CD4-positive, alpha-beta memory T cell (primary cell): ENCODE measurements at regions not wholly inside any gene's neighbourhood (a gene's known extent, or its start where the extent isn't known, plus 50 kb on each side); places are given as distances from the start of the nearest gene placed in this dataset.

Source experiments
- CTCF ChIA-PET: fragments of 350-600 bp; sonication (Branson Sonifier 250); formaldehyde crosslinking; loops from one replicate; lab custom pipeline; 2021; ENCODE audit warnings: inconsistent platforms; ENCODE audit not compliant: partially characterized antibody; lab: Charles Lee
- POLR2A ChIA-PET: fragments of 350-600 bp; sonication (Branson Sonifier 250); formaldehyde crosslinking; loops from one replicate; lab custom pipeline; 2021; ENCODE audit not compliant: partially characterized antibody; lab: Charles Lee
- DNase-seq, 5 donors: peaks; one replicate each; pipeline versions ENCODE4 v3.0.0 to v3.0.0-alpha.2; 2020 to 2022; ENCODE audit warnings: mixed read lengths in 1 of 5
- H3K27ac ChIP-seq: one replicate; pipeline ENCODE4 v1.7.0; 2013; ENCODE audit warnings: low read depth, low read length
- H3K27me3 ChIP-seq: 2 replicates; pipeline ENCODE4 v1.7.0; 2013; ENCODE audit warnings: mild to moderate bottlenecking, low read length, moderate library complexity; ENCODE audit not compliant: insufficient read depth
- H3K36me3 ChIP-seq: 2 replicates; pipeline ENCODE4 v1.7.0; 2013; ENCODE audit warnings: mild to moderate bottlenecking, low read length, moderate library complexity; ENCODE audit not compliant: insufficient read depth
- H3K4me1 ChIP-seq: 2 replicates; pipeline ENCODE4 v1.7.0; 2013; ENCODE audit warnings: mild to moderate bottlenecking, low read length, moderate library complexity; ENCODE audit not compliant: insufficient read depth
- H3K4me3 ChIP-seq, 2 donors: one replicate each; pipeline ENCODE4 v1.7.0; 2013; ENCODE audit warnings: low read length in 2 of 2, mild to moderate bottlenecking in 1 of 2
- H3K9me3 ChIP-seq, 2 donors: one replicate each; pipeline ENCODE4 v1.7.0; 2013; ENCODE audit warnings: low read length in 2 of 2, control low read depth in 1 of 2; ENCODE audit not compliant: control insufficient read depth in 1 of 2
- H3K27ac Mint-ChIP-seq, 7 donors: one replicate each; pipeline ENCODE4 v1.8.0; 2020 to 2021; ENCODE audit warnings: mixed read lengths in 7 of 7, mild to moderate bottlenecking in 6 of 7, inconsistent platforms in 3 of 7, moderate library complexity in 3 of 7
- H3K27me3 Mint-ChIP-seq, 2 donors: one replicate each; pipeline ENCODE4 v1.8.0; 2020 to 2021; ENCODE audit warnings: mixed read lengths in 2 of 2
- H3K36me3 Mint-ChIP-seq, 2 donors: one replicate each; pipeline ENCODE4 v1.8.0; 2020 to 2021; ENCODE audit warnings: mixed read lengths in 2 of 2, inconsistent platforms in 1 of 2, mild to moderate bottlenecking in 1 of 2
- H3K4me1 Mint-ChIP-seq, 4 donors: one replicate each; pipeline ENCODE4 v1.8.0; 2020 to 2021; ENCODE audit warnings: mixed read lengths in 4 of 4, mild to moderate bottlenecking in 1 of 4
- H3K4me3 Mint-ChIP-seq, 8 donors: one replicate each; pipeline ENCODE4 v1.8.0; 2020 to 2021; ENCODE audit warnings: mixed read lengths in 8 of 8, mild to moderate bottlenecking in 7 of 8, moderate library complexity in 6 of 8, inconsistent platforms in 3 of 8
- H3K9me3 Mint-ChIP-seq, 8 donors: one replicate each; pipeline ENCODE4 v1.8.0; 2020 to 2021; ENCODE audit warnings: mixed read lengths in 8 of 8, mild to moderate bottlenecking in 5 of 8, inconsistent platforms in 3 of 8, moderate library complexity in 1 of 8
- intact Hi-C: fragments of 100-400 bp; cut with micrococcal nuclease; formaldehyde crosslinking; loops from one replicate; pipeline ENCODE4 v1.15.1; 2023

GRCh38 chr6:1062786-1063545 is 248.9 kb upstream of the FOXQ1 start:
- H3K36me3 Mint-ChIP-seq = no peaks in the 10 kb centered on the region
- Histone ChIP-seq H3K4me1 (no peaks in the 10 kb centered on the region), H3K4me3 (no peak overlapping the region), H3K27me3 (no peaks in the 10 kb centered on the region), H3K9me3 (no peaks in the 10 kb centered on the region), H3K36me3 (no peaks in the 10 kb centered on the region), H3K27ac (no peak overlapping the region)
- DNase-seq = no peak
- H3K4me3 Mint-ChIP-seq = no peak overlapping the region
- no peaks in the 10 kb centered on the region for H3K4me1 Mint-ChIP-seq
- H3K27me3 Mint-ChIP-seq = peaks cover 6 to 8% of the 10 kb centered on the region in 2 donors
- peaks cover 0 to 2% (median 0%) of the 10 kb centered on the region in 8 donors for H3K9me3 Mint-ChIP-seq
- ChIA-PET POLR2A (no interaction called here), CTCF (interaction anchor here (1.2 kb wide), 1 partner anchor 12 kb away, joined by 3 read pairs; no protein-coding TSS in a partner anchor)
- no peak overlapping the region for H3K27ac Mint-ChIP-seq
- intact Hi-C loops = no loop called here

GRCh38 chr6:1059596-1059995 is 252.3 kb upstream of the FOXQ1 start:
- no peaks in the 10 kb centered on the region for H3K36me3 ChIP-seq
- DNase-seq = no peak
- H3K4me3 ChIP-seq = no peak overlapping the region
- no peak overlapping the region for H3K27ac ChIP-seq
- Mint-ChIP-seq H3K4me3 (no peak overlapping the region), H3K36me3 (no peaks in the 10 kb centered on the region), H3K27me3 (peaks cover 5 to 7% of the 10 kb centered on the region in 2 donors), H3K27ac (no peak overlapping the region), H3K4me1 (no peaks in the 10 kb centered on the region), H3K9me3 (peaks cover 0 to 2% (median 0%) of the 10 kb centered on the region in 8 donors)
- intact Hi-C loops = no loop called here
- H3K4me1 ChIP-seq = no peaks in the 10 kb centered on the region
- ChIA-PET CTCF (no interaction called here), POLR2A (no interaction called here)
- H3K27me3 ChIP-seq = no peaks in the 10 kb centered on the region
- H3K9me3 ChIP-seq = no peaks in the 10 kb centered on the region

- H3K4me3 Mint-ChIP-seq = no peak overlapping the region
These were observed 254.3 kb upstream of the FOXQ1 start for GRCh38 chr6:1057490-1058135.

GRCh38 chr6:1055015-1055921 is 256.6 kb upstream of the FOXQ1 start:
- intact Hi-C loops = no loop called here

More at GRCh38 chr6:1057490-1058135, 254.3 kb upstream of the FOXQ1 start:
- Mint-ChIP-seq H3K9me3 (peaks cover 0 to 2% (median 0%) of the 10 kb centered on the region in 8 donors), H3K27me3 (peaks cover 5 to 7% of the 10 kb centered on the region in 2 donors), H3K36me3 (no peaks in the 10 kb centered on the region), H3K4me1 (no peaks in the 10 kb centered on the region), H3K27ac (no peak overlapping the region)
- Histone ChIP-seq H3K4me3 (no peak overlapping the region), H3K27me3 (no peaks in the 10 kb centered on the region), H3K27ac (no peak overlapping the region), H3K9me3 (no peaks in the 10 kb centered on the region), H3K4me1 (no peaks in the 10 kb centered on the region), H3K36me3 (no peaks in the 10 kb centered on the region)
- POLR2A ChIA-PET = no interaction called here
- intact Hi-C loops = no loop called here
- DNase-seq = no peak
- CTCF ChIA-PET = no interaction called here

GRCh38 chr6:1054653-1055014 is 257.3 kb upstream of the FOXQ1 start:
- no peaks in the 10 kb centered on the region for H3K9me3 ChIP-seq
- ChIA-PET CTCF (no interaction called here), POLR2A (no interaction called here)
- Mint-ChIP-seq H3K27me3 (peaks cover 5 to 17% of the 10 kb centered on the region in 2 donors), H3K4me3 (no peak overlapping the region), H3K36me3 (no peaks in the 10 kb centered on the region), H3K9me3 (peaks cover 0 to 2% (median 0%) of the 10 kb centered on the region in 8 donors), H3K4me1 (no peaks in the 10 kb centered on the region), H3K27ac (no peak overlapping the region)
- intact Hi-C loops = no loop called here
- H3K36me3 ChIP-seq = no peaks in the 10 kb centered on the region
- no peak overlapping the region for H3K27ac ChIP-seq
- no peak for DNase-seq
- H3K4me3 ChIP-seq = no peak overlapping the region
- H3K27me3 ChIP-seq = no peaks in the 10 kb centered on the region
- H3K4me1 ChIP-seq = no peaks in the 10 kb centered on the region

More at GRCh38 chr6:1055015-1055921, 256.6 kb upstream of the FOXQ1 start:
- Mint-ChIP-seq H3K36me3 (no peaks in the 10 kb centered on the region), H3K27me3 (peaks cover 5 to 12% of the 10 kb centered on the region in 2 donors), H3K4me1 (no peaks in the 10 kb centered on the region), H3K4me3 (no peak overlapping the region), H3K27ac (no peak overlapping the region), H3K9me3 (no peaks in the 10 kb centered on the region)
- ChIA-PET POLR2A (no interaction called here), CTCF (no interaction called here)
- H3K27ac ChIP-seq = no peak overlapping the region
- H3K4me3 ChIP-seq = no peak overlapping the region
- H3K27me3 ChIP-seq = no peaks in the 10 kb centered on the region
- H3K36me3 ChIP-seq = no peaks in the 10 kb centered on the region
- H3K9me3 ChIP-seq = no peaks in the 10 kb centered on the region
- no peak for DNase-seq
- H3K4me1 ChIP-seq = no peaks in the 10 kb centered on the region

- Histone ChIP-seq H3K27ac (no peak overlapping the region), H3K4me1 (no peaks in the 10 kb centered on the region), H3K9me3 (no peaks in the 10 kb centered on the region), H3K27me3 (no peaks in the 10 kb centered on the region), H3K4me3 (no peak overlapping the region), H3K36me3 (no peaks in the 10 kb centered on the region)
- intact Hi-C loops = no loop called here
- Mint-ChIP-seq H3K4me3 (no peak overlapping the region), H3K27ac (no peak overlapping the region), H3K4me1 (no peaks in the 10 kb centered on the region), H3K27me3 (peaks cover 4 to 21% of the 10 kb centered on the region in 2 donors), H3K36me3 (no peaks in the 10 kb centered on the region), H3K9me3 (peaks cover 0 to 2% (median 0%) of the 10 kb centered on the region in 8 donors)
- ChIA-PET CTCF (no interaction called here), POLR2A (no interaction called here)
- no peak for DNase-seq
These were observed 258.3 kb upstream of the FOXQ1 start for GRCh38 chr6:1053586-1053985.

- Mint-ChIP-seq H3K27me3 (peaks cover 8 to 27% of the 10 kb centered on the region in 2 donors), H3K4me1 (peaks cover 0 to 2% (median 0%) of the 10 kb centered on the region in 4 donors), H3K4me3 (no peak overlapping the region), H3K36me3 (no peaks in the 10 kb centered on the region), H3K27ac (no peak overlapping the region), H3K9me3 (peaks cover 0 to 2% (median 0%) of the 10 kb centered on the region in 8 donors)
- no peak for DNase-seq
- H3K9me3 ChIP-seq = no peaks in the 10 kb centered on the region
- no peaks in the 10 kb centered on the region for H3K36me3 ChIP-seq
- H3K4me1 ChIP-seq = no peaks in the 10 kb centered on the region
- ChIA-PET CTCF (no interaction called here), POLR2A (no interaction called here)
- no peaks in the 10 kb centered on the region for H3K27me3 ChIP-seq
- no peak overlapping the region for H3K4me3 ChIP-seq
- intact Hi-C loops = no loop called here
- H3K27ac ChIP-seq = no peak overlapping the region
These were observed 259.6 kb upstream of the FOXQ1 start for GRCh38 chr6:1052262-1052661.
